Activated CD4-positive, alpha-beta T cell treated with anti-CD3 and anti-CD28 coated beads for 36 hours (primary cell): ENCODE measurements at regions not wholly inside any gene's neighbourhood (a gene's known extent, or its start where the extent isn't known, plus 50 kb on each side); places are given as distances from the start of the nearest gene placed in this dataset.

Experiments used
- ATAC-seq: fragments of 200-7000 bp; cut with Tn5 transposase; one replicate; pipeline ENCODE4 v1.10.0; 2021; ENCODE audit warnings: mild to moderate bottlenecking, moderate library complexity
- CTCF ChIA-PET: fragments of 350-600 bp; sonication (Branson Sonifier 250); formaldehyde crosslinking; loops from one replicate; lab custom pipeline; 2021; ENCODE audit warnings: antibody characterized with exemption; lab: Charles Lee
- POLR2A ChIA-PET: fragments of 350-600 bp; sonication (Branson Sonifier 250); formaldehyde crosslinking; loops from one replicate; lab custom pipeline; 2021; ENCODE audit warnings: antibody characterized with exemption, inconsistent platforms; lab: Charles Lee
- DNase-seq: peaks from one replicate; pipeline ENCODE4 v3.0.0-alpha.2; 2020
- H3K27ac Mint-ChIP-seq: one replicate; pipeline ENCODE4 v1.8.0; 2021; ENCODE audit warnings: mixed read lengths
- H3K27me3 Mint-ChIP-seq: one replicate; pipeline ENCODE4 v1.8.0; 2021; ENCODE audit warnings: mixed read lengths
- H3K36me3 Mint-ChIP-seq: one replicate; pipeline ENCODE4 v1.8.0; 2021; ENCODE audit warnings: low read depth, mixed read lengths
- H3K4me1 Mint-ChIP-seq: one replicate; pipeline ENCODE4 v1.8.0; 2021; ENCODE audit warnings: mixed read lengths
- H3K4me3 Mint-ChIP-seq: one replicate; pipeline ENCODE4 v1.8.0; 2021; ENCODE audit warnings: mild to moderate bottlenecking, moderate library complexity, mixed read lengths
- H3K9me3 Mint-ChIP-seq: one replicate; pipeline ENCODE4 v1.8.0; 2021; ENCODE audit warnings: low read depth, mixed read lengths
- intact Hi-C, 2 experiments: fragments of 100-400 bp; cut with DNase I in 1 of 2; cut with micrococcal nuclease in 1 of 2; formaldehyde crosslinking; loops; one replicate each; pipeline versions ENCODE4 v1.14.2 to v1.15.1; 2022 to 2024; cut with DNase I, micrococcal nuclease

GRCh38 chr3:68142441-68142840 is 488.0 kb upstream of the SUCLG2 start:
- CTCF ChIA-PET: no interaction called here
- POLR2A ChIA-PET: no interaction called here
- intact Hi-C loops: no loop called here

GRCh38 chr3:68139897-68140296 is 485.5 kb upstream of the SUCLG2 start:
- ChIA-PET CTCF (no interaction called here), POLR2A (no interaction called here)
- intact Hi-C loops: no loop called here
- H3K36me3 Mint-ChIP-seq: no peaks in the 10 kb centered on the region
- DNase-seq (no peak), ATAC-seq (no peak)
- H3K4me3 Mint-ChIP-seq: no peak overlapping the region
- H3K27ac Mint-ChIP-seq: no peak overlapping the region
- no peaks in the 10 kb centered on the region for H3K27me3 Mint-ChIP-seq
- no peaks in the 10 kb centered on the region for H3K4me1 Mint-ChIP-seq
- H3K9me3 Mint-ChIP-seq: no peaks in the 10 kb centered on the region

More at GRCh38 chr3:68142441-68142840, 488.0 kb upstream of the SUCLG2 start:
- H3K4me1 Mint-ChIP-seq: no peaks in the 10 kb centered on the region
- no peaks in the 10 kb centered on the region for H3K9me3 Mint-ChIP-seq
- ATAC-seq (no peak), DNase-seq (no peak)
- H3K27ac Mint-ChIP-seq: no peak overlapping the region
- H3K27me3 Mint-ChIP-seq: no peaks in the 10 kb centered on the region
- H3K36me3 Mint-ChIP-seq: no peaks in the 10 kb centered on the region
- no peak overlapping the region for H3K4me3 Mint-ChIP-seq

- POLR2A ChIA-PET: no interaction called here
- H3K4me1 Mint-ChIP-seq: no peaks in the 10 kb centered on the region
These were observed 482.0 kb upstream of the SUCLG2 start for GRCh38 chr3:68136411-68136810.

GRCh38 chr3:68135067-68135466 is 480.7 kb upstream of the SUCLG2 start:
- ChIA-PET POLR2A (no interaction called here), CTCF (no interaction called here)
- no peak for ATAC-seq
- intact Hi-C loops: no loop called here
- Mint-ChIP-seq H3K4me1 (no peaks in the 10 kb centered on the region), H3K27ac (no peak overlapping the region), H3K4me3 (no peak overlapping the region), H3K27me3 (no peaks in the 10 kb centered on the region), H3K36me3 (peaks cover 2% of the 10 kb centered on the region), H3K9me3 (no peaks in the 10 kb centered on the region)
- no peak for DNase-seq

More at GRCh38 chr3:68136411-68136810, 482.0 kb upstream of the SUCLG2 start:
- CTCF ChIA-PET: no interaction called here
- H3K36me3 Mint-ChIP-seq: peaks cover 2% of the 10 kb centered on the region
- ATAC-seq (no peak), DNase-seq (no peak)
- intact Hi-C loops: no loop called here
- no peaks in the 10 kb centered on the region for H3K27me3 Mint-ChIP-seq
- no peak overlapping the region for H3K27ac Mint-ChIP-seq
- H3K4me3 Mint-ChIP-seq: no peak overlapping the region
- no peaks in the 10 kb centered on the region for H3K9me3 Mint-ChIP-seq

DNA sequence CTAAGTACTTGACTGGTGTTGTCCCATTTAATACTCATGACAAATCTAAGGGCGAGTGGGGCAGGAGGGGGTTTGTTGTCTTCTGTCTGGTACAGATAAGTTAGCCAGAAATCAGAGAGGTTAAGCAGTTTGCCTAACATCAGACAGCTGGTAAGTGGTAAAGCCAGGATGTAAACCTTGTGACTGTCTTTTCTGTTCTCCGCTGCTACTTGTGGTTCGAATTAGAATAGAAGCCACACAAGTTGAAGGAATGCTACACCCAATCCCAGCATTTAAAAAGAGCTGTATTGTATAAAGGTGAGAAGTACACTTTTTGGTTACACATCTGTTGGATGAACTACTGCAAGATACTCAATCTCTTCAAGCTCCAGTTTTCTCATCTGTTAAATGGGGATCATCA is 474.7 kb upstream of the SUCLG2 start:
- peaks cover 6% of the 10 kb centered on the region for H3K4me1 Mint-ChIP-seq
- intact Hi-C loops: no loop called here
- no peaks in the 10 kb centered on the region for H3K27me3 Mint-ChIP-seq
- no peaks in the 10 kb centered on the region for H3K9me3 Mint-ChIP-seq
- DNase-seq (no peak), ATAC-seq (no peak)
- no peak overlapping the region for H3K4me3 Mint-ChIP-seq
- CTCF ChIA-PET: interaction anchor here (1.4 kb wide), 1 partner anchor 12 kb away, joined by 4 read pairs; no protein-coding TSS in a partner anchor
- POLR2A ChIA-PET: no interaction called here
- peaks cover 2% of the 10 kb centered on the region for H3K36me3 Mint-ChIP-seq
- H3K27ac Mint-ChIP-seq: no peak overlapping the region

DNA sequence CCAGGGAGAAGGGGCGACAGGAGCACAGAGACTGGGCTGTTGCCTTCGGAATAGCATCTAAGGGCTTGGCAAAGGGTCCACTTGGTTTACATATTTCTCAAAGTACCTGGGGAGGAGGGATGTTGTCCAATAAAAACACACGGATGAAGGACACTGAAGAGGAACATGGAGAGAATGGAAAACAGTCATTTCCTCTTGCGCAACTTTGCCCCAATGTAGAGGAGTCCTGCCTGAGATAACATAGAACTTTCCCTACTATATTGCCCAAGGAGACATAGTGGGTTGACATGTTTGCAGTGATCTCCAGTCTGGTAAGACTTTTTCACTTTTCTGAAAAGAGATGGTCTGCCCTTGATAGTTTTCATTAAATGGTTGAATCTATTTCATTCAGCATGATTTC is 468.8 kb upstream of the SUCLG2 start:
- no peaks in the 10 kb centered on the region for H3K9me3 Mint-ChIP-seq
- no peak overlapping the region for H3K27ac Mint-ChIP-seq
- peaks cover 6% of the 10 kb centered on the region for H3K4me1 Mint-ChIP-seq
- H3K27me3 Mint-ChIP-seq: no peaks in the 10 kb centered on the region
- CTCF ChIA-PET: no interaction called here
- no peaks in the 10 kb centered on the region for H3K36me3 Mint-ChIP-seq
- DNase-seq: no peak
- intact Hi-C loops: no loop called here
- H3K4me3 Mint-ChIP-seq: no peak overlapping the region
- ATAC-seq: no peak
- POLR2A ChIA-PET: no interaction called here

DNA sequence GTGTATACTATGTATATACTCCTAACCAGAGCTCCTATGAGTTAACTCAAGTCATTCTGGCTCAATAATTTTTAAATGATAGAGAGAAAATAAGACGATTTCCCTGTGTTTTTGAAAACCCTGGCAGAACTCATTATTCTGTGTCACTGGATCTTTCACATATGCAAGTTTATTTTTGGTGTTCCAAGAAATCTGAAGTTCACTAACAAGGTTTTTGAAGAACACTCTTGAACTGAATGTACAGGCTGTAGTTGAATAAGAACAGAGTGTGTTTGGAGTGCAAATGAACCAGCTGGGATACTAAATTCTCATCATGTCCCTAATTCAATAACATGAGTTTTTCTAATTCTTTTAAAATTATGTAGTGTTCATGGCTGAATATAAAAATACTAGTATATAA is 466.9 kb upstream of the SUCLG2 start:
- no peak overlapping the region for H3K4me3 Mint-ChIP-seq
- H3K27me3 Mint-ChIP-seq: no peaks in the 10 kb centered on the region
- intact Hi-C loops: no loop called here
- no peaks in the 10 kb centered on the region for H3K9me3 Mint-ChIP-seq
- peaks cover 6% of the 10 kb centered on the region for H3K4me1 Mint-ChIP-seq
- ChIA-PET POLR2A (no interaction called here), CTCF (no interaction called here)
- DNase-seq: no peak
- no peaks in the 10 kb centered on the region for H3K36me3 Mint-ChIP-seq
- no peak overlapping the region for H3K27ac Mint-ChIP-seq
- no peak for ATAC-seq

GRCh38 chr3:68116580-68116979 is 462.2 kb upstream of the SUCLG2 start:
- no peak overlapping the region for H3K4me3 Mint-ChIP-seq
- no peaks in the 10 kb centered on the region for H3K27me3 Mint-ChIP-seq
- ChIA-PET POLR2A (no interaction called here), CTCF (no interaction called here)
- no peaks in the 10 kb centered on the region for H3K9me3 Mint-ChIP-seq
- intact Hi-C loops: no loop called here
- no peak overlapping the region for H3K27ac Mint-ChIP-seq
- ATAC-seq (no peak), DNase-seq (no peak)
- H3K4me1 Mint-ChIP-seq: no peaks in the 10 kb centered on the region
- H3K36me3 Mint-ChIP-seq: no peaks in the 10 kb centered on the region

GRCh38 chr3:68103811-68104210 is 449.4 kb upstream of the SUCLG2 start:
- H3K4me1 Mint-ChIP-seq: peaks cover 15% of the 10 kb centered on the region
- no peaks in the 10 kb centered on the region for H3K27me3 Mint-ChIP-seq
- no peak overlapping the region for H3K27ac Mint-ChIP-seq
- DNase-seq: no peak
- intact Hi-C loops: no loop called here
- H3K9me3 Mint-ChIP-seq: peaks cover 3% of the 10 kb centered on the region
- ChIA-PET POLR2A (no interaction called here), CTCF (no interaction called here)
- no peaks in the 10 kb centered on the region for H3K36me3 Mint-ChIP-seq
- no peak for ATAC-seq
- no peak overlapping the region for H3K4me3 Mint-ChIP-seq

DNA sequence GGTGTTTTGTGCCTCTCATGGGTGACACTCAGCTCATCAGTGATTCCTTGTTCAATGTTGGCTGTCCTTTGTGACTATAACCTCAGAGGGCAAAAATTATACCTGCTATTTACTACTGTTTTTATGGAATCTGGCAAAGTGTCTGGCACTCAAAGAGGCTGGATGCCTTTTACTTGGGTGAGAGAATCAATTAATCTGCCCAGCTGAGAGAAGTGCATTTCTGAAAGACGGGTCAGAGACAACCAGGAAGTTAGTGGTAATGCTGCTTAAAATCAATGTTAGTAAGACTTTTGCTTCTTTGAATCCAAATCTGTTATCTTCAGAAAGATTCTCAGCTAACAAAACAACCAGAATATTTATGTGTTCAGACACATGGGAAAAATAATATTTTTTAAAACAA is 436.2 kb upstream of the SUCLG2 start:
- no peaks in the 10 kb centered on the region for H3K27me3 Mint-ChIP-seq
- ChIA-PET POLR2A (no interaction called here), CTCF (interaction anchor here (1.0 kb wide), 1 partner anchor 37 kb away, joined by 3 read pairs; no protein-coding TSS in a partner anchor)
- intact Hi-C loops: no loop called here
- no peaks in the 10 kb centered on the region for H3K36me3 Mint-ChIP-seq
- ATAC-seq (no peak), DNase-seq (no peak)
- H3K4me3 Mint-ChIP-seq: no peak overlapping the region
- peaks cover 39% of the 10 kb centered on the region for H3K4me1 Mint-ChIP-seq
- no peak overlapping the region for H3K27ac Mint-ChIP-seq
- no peaks in the 10 kb centered on the region for H3K9me3 Mint-ChIP-seq

DNA sequence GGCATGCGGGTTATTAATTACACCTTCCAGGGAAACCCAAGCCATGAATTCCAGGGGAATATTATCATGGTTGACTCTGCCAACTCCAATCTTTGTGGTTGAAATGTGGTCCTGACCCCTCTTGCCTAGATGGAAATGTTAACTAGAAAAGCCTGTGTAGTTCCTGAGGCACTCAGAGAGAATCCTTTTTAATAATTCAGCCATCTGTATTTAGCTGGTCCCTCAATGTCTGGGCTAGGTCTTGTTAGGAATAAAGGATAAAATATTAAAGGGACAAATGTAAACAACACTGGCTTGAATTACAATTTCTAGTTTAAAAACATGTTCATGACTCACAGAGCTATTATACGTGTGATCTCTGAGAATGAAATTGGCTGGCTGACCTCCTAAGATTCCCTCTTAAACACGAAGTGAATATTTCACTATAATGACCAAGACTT is 435.2 kb upstream of the SUCLG2 start:
- H3K4me1 Mint-ChIP-seq: peaks cover 43% of the 10 kb centered on the region
- H3K27me3 Mint-ChIP-seq: no peaks in the 10 kb centered on the region
- intact Hi-C loops: no loop called here
- no peaks in the 10 kb centered on the region for H3K9me3 Mint-ChIP-seq
- ChIA-PET POLR2A (no interaction called here), CTCF (interaction anchor here (1.4 kb wide), 1 partner anchor 7 kb away, joined by 3 read pairs; no protein-coding TSS in a partner anchor)
- H3K4me3 Mint-ChIP-seq: no peak overlapping the region
- DNase-seq (no peak), ATAC-seq (no peak)
- H3K36me3 Mint-ChIP-seq: no peaks in the 10 kb centered on the region
- H3K27ac Mint-ChIP-seq: no peak overlapping the region

DNA sequence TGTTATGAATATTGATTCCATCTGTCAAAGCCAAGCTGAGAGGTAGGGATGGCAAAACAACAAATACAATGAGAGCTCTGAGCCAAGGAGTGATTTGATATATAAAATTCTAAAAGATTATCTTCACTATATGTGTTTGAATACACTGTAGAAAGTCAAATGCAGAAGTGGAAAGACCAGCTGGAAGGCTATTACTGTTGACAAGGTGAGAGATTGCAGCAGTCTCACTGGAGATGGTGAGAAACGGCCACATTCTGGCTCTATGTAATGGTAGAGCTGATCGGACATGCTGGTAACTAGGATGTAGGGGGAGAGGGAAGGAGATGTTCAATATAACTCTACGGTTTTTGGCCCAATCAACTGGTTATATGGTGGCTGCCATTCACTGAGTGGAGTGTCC is 434.2 kb upstream of the SUCLG2 start:
- Mint-ChIP-seq H3K27ac (no peak overlapping the region), H3K4me1 (peaks cover 43% of the 10 kb centered on the region), H3K27me3 (no peaks in the 10 kb centered on the region), H3K36me3 (peaks cover 1% of the 10 kb centered on the region), H3K4me3 (no peak overlapping the region), H3K9me3 (no peaks in the 10 kb centered on the region)
- no peak for DNase-seq
- ChIA-PET POLR2A (no interaction called here), CTCF (interaction anchor here (1.4 kb wide), 1 partner anchor 8 kb away, joined by 3 read pairs; no protein-coding TSS in a partner anchor)
- ATAC-seq: no peak
- intact Hi-C loops: no loop called here
